ENCODE measurements at regions not wholly inside any gene's neighbourhood (a gene's known extent, or its start where the extent isn't known, plus 50 kb on each side); places are given as distances from the start of the nearest gene placed in this dataset.
A peak's percentile ranks its signal among the peaks of the same experiment; 100 is the strongest.

DNA sequence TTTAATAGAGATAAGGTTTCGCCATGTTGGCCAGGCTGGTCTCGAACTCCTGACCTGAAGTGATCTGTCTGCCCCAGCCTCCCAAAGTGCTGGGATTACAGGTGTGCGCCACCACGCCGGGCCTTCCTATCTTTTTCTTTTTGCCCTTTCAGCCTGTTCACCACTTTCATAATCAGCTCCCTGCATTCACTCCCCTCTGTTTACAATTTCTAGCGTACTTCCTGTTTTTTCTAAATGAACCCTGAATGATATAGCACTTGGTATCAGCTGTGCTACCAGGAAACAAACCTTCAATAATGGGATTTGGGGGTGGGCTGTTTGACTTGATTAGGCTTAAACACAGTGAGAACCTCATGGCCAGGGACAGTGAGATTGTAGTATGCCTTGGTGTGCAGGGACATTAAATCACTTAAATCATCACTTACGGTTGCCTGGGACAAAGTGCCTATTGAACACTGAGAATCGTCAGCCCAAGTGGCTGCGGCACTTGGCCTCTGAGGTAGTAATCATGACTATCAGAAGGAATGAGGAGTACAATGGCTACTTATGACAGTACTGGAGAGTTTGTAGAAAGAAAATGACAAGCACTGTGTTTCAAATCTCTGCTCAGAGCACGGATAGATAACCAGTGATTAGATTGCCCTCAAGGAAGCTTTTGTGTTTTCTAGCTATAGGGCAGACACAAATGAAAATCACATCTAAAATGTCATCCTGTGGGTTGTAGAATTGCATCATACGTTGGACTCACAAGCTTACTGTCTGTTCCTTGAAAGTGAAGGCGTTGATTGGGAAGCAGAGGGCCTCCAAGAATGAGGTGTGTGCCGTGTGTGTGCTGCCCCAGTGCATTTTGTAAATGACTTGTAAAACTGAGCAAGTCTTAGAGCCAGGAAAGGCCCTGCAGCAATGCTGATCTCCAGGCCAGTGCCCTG is 661.8 kb downstream of the MATN1 start:
- DNase-seq: no peak

DNA sequence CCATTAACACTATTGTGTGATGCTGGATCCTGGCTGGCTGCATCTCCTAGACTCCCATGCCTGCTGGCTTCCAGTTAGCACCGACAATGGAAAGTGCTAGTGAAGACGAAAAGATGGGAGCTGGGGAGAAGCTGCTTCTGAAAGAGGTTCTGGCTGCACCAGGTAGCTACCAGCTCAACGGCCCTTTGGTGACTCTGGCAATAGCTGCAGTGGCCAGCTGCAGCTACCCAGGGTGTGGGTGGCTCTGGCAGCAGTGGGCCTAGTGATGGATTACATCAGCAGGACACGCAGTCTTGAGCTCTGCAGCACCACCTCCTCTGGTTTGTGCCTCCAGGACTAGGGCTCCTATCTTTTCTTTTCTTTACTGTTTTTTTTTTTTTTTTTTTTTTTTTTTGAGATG is 662.6 kb downstream of the MATN1 start:
- no peak for DNase-seq

DNA sequence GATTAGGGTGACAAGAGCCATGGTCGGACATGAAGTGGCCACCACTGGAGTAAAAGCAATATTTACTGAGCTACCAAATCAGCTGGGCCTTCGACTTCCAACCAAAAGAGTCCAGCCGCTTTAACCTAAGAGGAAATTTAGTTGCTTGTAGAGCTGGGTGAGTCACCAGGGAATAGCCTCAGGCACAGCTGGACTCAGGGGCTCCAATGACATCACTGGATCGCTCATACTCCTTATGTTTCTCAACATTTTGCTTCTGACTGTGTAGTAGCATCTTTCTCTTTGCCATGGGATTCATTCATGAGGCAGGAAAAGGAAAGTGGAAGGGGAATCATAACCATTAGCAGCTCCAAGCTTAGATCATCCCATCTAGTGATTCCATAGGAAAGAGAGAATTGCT is 664.4 kb downstream of the MATN1 start:
- DNase-seq: no peak

DNA sequence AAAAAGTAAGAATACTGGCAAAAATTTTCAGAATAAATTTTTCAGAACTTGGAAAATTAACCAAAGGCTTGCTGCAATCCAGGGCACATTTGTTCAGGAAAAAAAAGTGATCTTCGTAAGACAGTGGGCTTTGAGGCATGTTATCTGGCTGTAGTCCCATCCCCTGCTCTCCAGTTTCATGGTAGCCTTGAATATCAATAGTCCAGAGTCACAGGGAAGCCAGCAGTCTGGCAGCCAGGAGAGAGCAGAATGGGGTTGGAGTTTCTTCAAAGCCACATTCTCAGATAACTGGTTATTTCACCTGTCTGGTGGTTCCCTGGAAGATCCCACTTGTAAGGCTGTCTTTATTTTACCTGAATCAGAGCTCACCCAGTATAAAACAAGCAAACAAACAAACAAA is 669.3 kb downstream of the MATN1 start:
- DNase-seq: no peak

DNA sequence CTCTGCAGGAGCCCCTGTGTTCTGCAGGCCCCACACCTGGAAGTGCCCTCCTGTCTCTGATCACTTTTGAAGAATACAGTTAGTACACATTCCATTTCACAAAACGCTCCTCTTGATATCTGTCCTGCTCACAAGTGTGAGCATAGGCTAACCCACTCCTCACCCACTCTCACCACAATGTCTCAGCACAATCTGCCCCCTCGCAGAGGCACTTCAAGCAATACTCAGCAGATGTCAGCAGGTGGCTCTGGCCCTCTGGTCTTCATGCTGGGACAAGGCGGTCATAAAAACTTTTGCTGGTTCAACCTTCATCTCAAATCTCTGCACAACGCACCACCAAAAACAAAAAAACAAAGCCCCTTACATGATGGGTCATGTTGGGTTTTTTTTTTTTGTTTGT is 671.2 kb downstream of the MATN1 start:
- DNase-seq: no peak

DNA sequence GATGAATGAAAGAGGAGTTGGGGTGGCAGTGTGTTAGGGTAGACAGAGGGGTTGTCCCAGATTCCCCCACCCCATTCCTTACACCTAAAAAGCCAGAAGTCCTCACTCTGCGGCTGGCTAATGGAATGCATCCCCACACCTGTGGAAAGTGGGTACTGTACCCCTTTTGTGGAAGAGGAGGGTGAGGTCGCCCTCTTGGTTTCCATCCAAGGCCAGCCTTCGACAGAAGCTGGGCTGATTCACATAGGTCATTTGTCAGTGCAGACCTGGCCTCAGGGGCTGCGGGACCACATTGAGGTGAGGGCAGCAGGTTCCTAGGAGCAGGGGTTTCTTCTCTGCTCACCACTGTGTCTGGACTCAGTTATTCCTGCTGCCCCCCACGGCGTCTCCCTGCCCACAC is 671.6 kb downstream of the MATN1 start:
- no peak for DNase-seq

DNA sequence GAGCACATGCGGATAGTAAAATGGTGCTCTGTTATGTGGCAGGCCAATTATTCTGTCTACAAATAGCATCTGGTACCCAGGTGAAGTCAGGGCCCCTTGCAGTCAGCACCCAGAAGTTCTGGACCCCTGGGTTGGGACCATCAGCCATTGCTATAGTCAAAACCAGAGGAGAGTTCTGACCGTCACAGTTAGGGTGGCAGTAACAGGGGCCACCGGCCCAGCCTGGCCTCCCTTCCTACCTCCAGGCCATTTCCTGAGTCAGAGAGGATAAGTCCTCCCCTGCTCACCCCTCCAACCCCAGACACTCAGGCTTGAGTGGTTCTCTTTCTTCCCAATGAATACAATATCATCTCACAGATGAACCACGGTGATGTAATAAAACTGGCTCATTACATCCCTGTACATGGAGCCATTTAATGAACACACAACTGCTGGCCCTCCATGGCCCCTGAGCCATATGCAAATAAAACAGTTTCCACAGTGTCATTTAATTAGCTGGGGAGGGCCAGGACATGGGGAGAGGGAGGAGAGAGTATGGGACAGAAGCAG is 673.6 kb downstream of the MATN1 start:
- peak; percentile 11 for DNase-seq

DNA sequence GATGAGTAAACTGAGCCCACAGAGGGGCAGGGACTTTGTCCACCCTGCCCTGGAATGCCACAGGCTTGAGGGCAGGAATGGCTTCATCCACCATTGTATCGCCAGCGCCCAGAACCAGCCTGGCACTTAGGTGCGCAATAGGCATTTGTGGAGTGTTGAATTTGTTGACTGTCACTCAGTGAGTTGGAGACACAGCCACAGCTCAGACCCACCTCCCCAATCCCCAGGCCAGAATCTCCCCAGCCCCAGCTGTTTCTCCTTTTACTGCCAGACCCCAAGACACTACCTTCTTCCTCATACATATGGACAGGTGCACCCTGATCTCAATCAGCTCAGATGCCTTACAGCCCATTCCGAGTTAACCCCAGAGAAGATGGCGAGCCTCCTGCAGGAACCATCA is 674.5 kb downstream of the MATN1 start:
- DNase-seq: no peak

DNA sequence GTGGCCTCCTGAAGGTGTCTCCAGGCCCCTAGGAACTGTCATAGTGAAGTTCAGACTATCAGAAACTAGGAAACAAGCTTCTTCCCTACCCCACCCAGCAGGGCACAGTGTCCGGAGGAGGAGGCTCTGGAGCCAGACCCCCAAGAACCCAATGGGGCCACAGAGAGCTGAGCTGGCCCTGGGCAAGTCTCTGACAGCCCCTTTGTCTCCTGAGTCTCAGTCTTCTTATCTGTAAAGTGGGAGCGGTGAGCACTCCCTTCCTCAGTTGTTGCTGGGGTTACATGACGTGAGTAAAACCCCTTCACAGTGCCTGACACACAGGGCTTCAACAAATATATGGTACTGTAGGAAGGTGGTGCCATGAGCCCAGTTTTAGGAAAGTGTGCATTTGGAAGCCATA is 675.8 kb downstream of the MATN1 start:
- DNase-seq: peak; percentile 28

DNA sequence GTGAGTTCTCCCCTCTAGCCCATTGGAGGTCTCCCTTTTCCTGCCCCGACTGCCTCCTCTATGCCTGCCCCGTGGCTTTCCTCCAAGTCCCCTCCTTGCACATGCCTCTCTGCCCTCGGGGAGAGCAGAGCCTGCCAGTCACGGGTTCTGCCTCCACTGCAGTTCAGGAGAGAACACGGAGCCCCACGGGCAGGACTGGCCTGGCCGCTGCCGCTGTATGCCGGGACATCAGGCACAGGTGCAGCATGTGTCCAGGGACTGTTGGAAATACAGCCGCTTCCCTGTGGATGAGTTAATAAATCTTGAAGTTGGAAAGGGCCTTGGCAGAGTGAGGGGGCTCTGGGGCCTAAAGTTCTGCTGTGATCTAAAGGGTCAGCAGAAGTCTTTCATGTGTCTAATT is 676.6 kb downstream of the MATN1 start:
- DNase-seq: peak; percentile 24

DNA sequence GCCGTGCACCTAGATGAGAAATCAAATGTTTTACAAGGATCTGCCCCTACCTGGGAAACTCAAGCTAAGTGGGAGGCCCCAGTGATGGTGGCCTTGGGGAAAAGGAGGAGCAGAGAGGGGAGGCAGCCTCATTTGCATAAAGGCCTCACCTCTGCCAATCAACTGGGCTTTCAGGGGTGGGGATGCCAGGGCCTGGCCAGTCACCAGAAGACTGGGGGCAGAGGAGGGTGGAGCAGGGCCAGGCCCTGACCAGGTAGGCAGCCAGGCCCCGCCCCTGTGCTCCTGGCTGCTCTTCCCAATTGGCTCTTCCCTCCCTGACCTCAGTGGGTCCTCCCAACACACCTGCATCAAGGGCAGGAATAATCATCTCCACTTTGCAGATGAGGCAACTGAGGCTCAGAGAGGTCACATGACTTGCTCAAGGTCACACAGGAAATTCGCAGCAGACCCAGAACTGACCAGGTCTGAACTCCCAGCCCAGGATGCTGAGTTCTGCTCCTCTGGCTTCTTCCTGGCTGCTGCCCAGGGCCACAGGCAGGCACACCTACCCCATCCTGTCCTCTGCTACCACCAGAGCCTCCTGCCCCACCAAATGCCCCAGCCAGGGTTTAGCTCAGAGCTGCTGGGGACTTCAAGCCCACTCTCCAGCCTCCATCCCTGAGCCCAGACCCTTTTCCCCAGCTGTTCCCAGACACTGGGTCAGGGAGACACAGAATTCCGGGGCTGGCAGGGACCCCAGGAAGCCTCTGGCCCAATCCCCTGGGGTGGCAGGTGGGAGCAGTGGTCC is 677.9 kb downstream of the MATN1 start:
- peak; percentile 38 for DNase-seq

DNA sequence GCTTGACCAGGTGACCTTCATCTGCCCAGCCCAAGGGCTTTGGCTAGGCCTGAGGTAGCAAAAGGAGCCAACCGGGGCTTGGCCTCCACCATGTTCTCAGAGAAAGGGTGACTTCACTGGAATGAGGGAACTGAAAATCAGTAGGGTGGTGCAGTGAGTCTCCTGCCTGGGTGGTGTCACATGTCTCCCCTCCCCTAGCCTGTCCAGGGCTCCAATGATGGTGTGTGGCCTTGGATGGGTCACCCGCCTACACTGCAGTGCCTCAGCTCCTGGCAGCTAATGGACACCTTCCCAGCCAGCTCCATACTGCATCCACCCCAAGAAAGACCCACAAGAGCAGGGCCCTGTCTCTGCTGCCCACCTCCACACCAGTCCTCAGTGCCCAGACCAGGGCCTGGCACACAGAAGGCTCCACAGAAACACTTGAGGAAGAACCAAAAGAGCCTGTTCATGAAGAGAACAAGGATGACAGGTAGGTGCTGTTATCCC is 678.7 kb downstream of the MATN1 start:
- DNase-seq: peak; percentile 37

DNA sequence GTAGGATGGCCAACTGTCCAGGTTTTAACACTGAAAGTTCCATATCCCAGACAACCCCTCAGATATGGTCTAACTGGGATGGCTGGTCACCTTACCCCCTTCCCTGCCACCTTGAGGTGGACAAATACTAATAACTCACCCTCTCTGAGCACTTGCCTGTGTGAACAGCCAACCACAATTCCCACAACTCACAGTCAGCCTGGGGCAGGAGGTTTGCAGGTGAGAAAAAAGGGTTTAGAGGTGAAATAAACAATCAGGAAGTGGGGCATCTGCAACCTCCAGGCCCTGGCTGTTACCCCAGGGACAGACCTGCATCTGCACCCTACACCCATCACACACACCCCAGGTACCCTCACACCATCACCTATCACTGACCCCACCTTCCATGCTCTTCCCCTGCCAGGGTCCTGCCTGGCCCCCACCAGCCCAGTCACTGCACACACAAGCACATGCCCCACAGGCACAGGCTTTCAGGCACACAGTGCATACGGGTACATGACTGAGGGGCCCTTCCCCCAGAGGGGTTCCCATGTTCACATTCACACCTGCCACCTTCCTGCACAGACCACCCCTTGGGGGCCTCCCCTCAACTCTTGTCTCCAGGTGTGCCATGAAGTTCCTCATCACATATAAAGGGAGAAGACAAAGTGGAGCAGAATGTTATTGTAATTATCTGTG is 679.5 kb downstream of the MATN1 start:
- peak; percentile 30 for DNase-seq

DNA sequence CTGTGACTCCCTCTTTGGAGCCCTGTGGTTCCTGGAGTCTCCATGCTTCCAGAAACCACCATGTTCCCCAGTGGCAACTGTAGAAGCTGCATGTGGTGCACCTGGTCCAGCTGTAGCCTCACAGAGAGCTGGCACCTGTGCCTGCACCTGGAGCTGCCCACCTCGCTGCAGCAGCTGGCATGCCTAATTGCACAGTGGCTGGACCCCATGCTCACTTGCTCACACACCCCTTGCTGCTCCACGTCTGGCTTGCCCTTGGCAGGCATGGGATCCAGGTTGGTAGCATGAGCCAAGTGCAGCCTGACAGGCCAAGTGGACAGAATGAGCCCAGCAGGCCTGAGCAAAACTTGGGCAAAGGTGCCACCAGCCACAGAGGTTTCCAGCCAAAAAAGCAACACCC is 680.1 kb downstream of the MATN1 start:
- peak; percentile 24 for DNase-seq

DNA sequence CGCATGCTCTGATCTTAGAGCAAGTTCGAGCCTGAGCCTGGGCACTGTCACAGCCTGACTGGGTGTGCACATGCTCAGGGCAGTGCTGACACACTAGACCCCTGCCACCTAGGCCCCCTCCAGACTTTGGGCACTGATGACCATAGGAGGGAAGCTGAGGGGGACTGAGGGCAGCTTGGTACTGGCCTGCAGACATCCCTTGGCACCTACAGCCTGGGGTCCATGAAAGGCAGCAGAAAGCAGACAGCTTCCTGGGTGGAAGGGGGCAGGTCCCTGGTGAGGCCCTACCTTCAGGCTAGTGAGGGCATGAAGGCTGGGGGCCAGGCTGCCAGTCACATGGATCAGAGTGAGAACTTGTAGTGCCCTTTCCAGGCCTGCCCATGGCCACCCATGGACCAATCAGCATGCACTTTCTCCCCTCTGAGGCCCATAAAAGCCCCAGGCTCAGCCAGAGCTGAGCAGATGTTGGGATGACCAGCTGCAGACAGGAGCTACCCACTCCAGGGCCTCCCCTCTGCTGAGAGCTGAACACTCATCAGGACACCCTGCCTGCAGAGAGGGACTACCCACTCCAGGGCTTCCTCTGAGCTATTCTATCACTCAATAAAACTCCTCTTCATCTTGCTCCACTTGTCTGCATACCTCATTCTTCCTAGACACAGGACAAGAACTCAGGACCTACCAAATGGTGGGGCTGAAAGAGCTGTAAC is 680.8 kb downstream of the MATN1 start:
- DNase-seq: peak; percentile 45

DNA sequence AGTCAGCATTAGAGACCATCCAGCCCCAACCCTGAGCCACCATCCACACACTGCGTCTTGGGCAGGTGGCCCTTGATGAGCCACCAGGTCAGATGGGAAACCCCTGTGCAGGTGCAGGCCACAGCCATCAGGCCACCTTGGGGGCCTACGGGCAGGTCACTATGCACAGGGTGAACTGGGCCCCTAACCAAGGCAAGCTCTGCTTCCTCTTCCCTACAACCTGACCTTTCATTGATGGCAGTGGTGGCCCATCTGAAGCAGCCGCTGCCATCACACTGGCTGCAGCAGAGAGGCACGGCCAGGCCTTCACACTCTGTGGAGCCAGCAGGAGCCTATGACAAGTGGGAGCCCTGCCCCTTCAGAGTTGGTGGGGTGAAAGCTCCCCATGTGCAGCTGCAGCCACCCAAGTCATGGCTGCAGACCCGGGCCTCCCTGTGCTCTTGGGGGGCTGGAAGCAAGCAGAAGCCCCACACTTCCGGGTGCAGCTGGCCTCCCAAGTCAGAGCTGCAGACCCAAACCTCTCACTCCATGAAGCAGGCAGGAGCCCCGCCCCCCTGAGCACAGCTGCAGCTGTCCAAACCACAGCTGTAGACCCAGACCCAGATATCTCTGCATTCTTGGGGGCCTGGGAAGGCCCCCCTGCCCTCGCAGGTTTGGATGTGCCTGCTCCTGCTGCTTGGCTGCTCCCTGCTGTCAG is 681.5 kb downstream of the MATN1 start:
- peak; percentile 26 for DNase-seq

DNA sequence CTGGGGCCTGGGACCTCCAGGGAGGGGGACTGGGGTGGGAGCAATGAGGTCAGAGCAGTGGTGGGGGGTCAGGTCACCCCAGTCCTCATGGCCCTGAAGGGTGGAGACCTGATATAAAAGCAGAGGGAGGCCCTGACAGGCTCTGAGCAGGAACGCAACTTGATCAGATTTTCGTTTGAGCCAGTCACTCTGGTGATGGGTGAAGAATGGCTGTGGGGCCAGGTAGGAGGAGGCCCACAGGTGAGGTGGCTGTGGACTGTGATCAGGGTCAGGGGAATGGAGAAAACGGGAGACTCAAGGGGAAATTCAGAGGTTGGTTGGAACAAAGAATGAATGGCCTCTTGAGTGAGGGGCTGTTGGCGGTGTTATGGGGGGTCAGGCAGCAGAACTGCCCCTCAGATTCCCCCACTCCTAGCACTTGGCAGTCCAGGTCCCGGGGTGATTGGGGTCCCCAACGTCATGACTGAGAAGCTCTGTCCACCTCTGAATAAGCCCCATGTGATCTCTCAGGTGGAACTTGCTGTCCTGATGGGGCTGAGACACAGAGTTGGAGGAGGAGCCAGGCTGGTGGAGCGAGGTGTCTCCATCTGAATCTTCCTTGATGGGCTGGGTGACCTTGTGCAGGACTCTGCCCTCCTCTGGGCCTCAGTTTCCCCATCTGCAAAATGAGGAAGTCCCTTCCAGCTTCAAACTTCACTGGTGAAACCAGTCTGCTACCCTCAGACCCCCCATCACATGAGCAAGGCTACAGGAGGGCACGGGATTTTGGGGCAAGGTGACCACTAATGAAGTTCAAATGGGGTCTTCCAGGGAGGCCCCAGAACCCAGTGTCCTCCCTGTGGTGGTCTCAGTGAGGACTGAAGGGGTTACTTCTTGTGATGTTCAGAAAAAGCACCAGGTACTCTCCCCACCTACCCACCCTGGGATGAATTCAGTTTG is 683.0 kb downstream of the MATN1 start:
- peak; percentile 33 for DNase-seq

DNA sequence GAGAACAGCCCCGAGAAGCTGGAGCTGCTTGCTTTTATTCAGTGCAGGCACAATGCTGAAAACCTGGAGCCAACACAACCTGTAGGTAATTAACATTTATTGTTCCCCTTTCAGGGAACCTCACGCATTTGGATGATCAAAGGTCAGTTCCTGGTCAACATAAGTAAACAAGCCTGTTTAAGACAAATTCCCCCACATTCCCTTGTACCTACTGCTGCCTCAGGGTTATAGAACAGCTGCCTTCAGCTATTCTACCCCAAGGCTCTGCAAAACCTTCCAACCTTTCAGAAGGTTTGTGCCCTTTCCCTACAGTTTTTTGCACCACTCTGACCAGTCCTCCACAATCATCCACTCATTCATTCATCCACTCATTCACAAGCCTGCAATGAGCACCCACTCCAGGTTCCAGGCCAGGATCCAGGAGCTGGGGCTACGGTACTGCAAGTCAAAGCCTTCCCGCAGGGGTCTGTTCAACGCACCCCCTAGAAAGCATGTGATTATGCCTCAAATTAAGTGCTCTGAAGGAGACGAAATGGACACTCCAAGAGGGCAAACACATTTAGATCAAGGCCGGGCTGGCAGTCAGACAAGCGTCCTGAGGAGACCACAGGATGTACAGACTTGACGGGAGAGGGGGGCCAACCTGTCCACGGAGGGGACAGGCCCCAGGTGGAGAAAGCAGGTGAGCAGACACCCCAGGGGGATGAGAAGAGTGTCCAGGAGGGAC is 683.9 kb downstream of the MATN1 start:
- DNase-seq: peak; percentile 35

DNA sequence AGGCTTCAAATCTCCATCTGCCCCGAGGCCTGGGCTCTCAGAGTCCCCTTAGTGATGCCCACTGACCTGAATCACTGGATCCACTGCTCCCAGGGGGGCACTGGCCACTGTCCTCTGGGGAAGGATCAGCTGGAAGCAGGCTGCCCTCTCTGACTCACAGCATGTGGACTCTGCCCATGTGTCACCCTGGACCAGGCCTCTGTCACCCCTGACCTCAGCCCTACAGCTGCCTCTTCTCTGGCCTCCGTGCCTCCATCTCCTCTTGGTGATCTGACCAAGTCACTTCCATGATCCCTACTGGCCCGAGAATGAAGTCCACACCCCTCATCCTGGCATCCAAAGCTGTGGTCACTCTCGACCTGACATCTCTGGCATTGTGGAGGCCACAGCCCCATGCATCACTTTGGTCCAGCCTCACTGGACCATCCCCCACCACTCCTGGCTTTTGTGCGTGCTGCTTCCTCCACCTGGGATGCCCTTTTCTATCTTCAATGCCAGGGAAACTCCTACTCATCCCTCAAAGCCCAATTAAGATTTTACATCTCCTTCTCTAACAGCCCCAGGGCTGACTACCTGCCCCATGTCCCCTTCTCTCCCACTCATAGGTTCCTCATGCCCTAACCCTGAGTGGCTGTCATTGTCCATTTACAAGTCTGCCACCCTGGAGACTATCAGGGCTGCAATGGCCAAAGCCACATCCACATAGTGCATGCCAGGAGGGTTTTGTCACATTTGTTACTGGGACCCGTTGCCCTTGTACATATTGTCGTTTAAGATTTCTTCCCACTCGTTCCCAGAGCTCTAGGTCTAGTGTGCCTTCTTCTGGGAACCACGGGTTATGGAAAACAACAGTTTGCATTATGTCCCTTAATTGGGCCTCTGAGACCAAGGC is 685.0 kb downstream of the MATN1 start:
- peak; percentile 26 for DNase-seq

Measured in activated CD8-positive, alpha-beta memory T cell treated with anti-CD3 and anti-CD28 coated beads for 24 hours (primary cell).